UCSD-AML1 (cell line): ENCODE measurements at regions not wholly inside any gene's neighbourhood (a gene's known extent, or its start where the extent isn't known, plus 50 kb on each side); places are given as distances from the start of the nearest gene placed in this dataset.
"Not testable (repeated sequence)": the region's sequence is repeated elsewhere in the genome, so short reads cannot be mapped to it uniquely, and the experiment has no call there.

Source experiments
- DNase-seq: peaks from one replicate; lab custom pipeline; 2025; ENCODE audit not compliant: unreplicated experiment; lab: John Stamatoyannopoulos, UW

DNA sequence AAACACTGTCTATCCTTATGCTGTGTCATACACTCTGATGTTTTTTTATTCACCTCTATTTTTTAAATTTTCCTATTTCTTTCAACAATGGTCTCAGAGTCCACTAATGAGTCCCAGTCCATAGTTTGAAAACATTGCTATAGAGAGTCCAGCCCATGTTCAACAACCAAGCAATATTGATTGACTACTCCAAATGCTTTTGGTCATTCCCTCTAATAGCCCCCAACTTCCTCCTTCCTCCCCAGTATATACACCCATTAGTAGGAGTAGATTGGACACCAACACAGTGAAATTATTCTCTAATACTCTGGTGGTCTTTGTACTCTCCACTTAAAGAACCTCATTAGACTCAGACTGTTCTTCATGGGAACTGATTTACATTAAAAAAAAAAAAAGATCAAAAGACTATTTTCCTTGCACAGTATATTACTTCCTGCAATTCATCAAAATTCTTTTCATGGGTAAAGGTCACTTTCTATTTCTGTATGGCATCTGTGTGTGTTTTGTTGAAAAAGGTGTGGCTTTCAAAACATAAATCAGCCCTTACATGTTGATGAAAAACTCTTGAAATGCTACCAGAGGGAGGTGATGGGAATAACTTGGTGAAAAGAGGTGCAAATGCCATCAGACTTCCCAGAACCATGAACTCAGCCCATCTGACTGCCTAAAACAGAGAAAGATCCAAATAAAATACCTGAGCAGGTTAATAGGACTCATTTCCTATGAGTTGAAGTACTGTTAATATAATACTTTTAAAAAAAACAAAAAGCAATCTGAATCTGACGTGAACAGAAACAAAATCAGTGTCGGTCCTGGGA, 250.3 kb upstream of the KLF3 start:
- DNase-seq, result no peak

DNA sequence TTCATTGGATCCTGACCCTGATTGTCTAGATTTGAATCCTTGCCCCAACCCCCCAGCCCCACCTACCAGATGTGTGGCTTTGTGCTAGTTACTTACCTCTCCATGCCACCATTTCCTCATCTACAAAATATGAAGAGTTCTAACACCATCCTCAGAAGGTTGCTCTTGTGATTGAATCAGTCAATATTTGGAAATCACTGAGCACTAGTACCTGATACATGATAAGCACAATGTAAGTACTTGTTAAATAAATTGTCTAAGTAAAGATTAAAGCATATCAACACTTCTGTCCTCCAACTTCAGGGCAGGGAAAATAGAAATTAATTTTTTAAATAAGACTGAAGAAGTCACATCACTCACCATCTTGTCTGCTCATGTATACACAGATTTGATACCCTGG, 249.6 kb upstream of the KLF3 start:
- DNase-seq, result no peak

DNA sequence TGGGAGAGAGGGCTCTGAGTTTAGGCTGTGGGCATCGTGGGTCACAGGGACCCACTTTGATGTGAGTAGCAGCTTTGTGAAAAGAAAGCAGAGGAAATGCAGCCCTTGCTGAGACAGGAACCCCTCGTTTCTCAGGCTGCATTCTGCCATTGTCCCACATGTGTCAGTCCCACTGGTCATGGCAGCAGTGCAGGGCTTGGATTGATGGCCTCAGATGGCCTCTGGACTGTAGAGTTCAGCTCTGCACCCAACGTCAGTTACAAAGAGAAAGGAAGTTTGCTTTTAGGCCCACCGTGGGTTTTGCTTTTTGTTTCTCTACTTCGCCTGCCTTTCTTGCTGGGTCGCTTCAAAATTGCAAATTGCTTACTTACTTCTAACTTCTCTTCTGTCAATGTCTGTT, 248.3 kb upstream of the KLF3 start:
- DNase-seq, result no peak

DNA sequence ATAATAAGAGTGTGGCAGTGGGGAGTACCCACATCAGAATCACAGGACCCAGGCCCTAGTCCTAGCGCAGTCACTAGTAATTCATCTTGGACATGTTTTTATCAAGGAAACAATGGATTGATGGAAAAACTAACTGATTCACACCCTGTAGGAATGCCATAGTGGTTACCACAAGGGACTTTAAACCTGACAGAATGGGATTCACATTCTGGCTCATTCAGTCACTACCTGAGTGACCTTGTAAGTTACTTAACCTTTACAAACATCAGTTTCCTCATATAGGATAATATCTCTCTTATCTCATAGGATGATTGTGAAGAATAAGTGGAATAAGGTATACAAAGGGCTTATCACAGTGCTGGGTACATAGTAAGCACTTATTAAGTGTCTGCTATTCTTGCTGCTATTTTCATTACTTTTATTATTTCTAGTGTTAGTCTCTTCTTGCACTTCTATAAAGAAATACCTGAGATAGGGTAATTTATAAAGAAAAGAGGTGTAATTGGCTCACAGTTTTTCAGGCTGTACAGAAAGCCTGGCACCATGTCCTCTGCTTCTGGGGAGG, 247.5 kb upstream of the KLF3 start:
- DNase-seq, result no peak

DNA sequence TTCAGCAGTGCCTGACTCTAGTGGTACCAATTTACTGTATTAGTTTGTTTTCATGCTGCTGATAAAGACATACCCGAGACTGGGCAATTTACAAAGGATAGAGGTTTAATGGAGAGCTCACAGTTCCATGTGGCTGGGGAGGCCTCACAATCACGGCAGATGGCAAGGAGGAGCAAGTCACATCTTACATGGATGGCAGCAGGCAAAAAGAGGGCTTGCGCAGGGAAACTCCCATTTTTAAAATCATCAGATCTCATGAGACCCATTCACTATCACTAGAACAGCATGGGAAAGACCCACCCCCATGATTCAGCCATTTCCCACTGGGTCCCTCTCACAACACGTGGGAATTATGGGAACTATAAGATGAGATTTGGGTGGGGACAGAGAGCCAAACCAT, 243.7 kb upstream of the KLF3 start:
- not testable (repeated sequence) for DNase-seq

DNA sequence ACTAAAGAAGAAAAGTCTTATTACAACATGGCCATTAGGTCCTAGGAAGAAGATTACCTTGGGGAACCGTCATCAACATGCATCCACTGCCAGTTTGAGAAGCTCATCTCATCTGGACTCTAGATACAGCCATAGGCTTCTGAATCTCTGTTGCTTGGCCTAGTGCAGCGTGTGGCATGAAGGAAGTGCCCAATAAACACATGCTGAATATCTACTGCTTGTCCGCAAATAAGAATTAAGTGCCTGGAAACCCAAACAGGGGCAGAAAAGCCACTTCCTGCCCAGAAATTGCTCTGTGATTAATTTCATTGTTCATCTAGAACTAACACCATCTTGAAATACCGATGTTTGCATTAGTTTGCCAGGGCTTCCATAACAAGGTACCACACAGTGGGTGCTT, 241.1 kb upstream of the KLF3 start:
- no peak for DNase-seq

DNA sequence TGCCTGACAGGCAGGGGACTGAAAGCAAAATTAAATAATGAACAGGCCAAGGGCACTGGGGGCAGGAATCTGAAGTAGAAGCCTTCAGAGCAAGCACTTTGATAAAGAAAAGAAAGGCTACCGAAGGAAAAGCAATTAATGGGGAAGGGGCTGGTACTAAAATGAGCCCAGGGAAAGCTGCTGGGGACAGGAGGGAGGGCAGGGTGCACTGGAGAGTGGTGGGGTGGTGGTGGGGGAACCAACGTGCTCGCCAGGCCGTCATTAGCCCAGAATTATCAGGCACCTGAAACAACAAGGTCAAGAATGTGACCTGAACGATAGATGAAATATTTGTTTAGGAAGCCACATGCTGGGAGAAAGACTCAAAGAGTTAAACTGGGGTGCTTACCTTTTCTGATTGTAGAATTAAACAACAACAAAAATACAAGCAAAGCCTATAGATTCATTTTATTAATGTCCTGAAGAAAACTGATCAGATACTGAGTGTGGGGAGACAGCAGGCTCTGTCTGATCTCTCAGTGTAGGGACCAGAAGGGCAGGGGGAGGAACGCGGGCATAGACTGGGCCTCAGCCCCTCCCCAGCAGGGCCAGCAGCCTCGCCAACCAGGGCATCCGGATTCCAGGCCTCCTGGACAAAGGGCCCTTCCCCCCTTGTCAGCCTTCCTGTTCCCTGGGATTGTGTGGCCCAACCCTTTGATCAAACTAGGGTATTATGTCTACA, 239.7 kb upstream of the KLF3 start:
- DNase-seq, result no peak

DNA sequence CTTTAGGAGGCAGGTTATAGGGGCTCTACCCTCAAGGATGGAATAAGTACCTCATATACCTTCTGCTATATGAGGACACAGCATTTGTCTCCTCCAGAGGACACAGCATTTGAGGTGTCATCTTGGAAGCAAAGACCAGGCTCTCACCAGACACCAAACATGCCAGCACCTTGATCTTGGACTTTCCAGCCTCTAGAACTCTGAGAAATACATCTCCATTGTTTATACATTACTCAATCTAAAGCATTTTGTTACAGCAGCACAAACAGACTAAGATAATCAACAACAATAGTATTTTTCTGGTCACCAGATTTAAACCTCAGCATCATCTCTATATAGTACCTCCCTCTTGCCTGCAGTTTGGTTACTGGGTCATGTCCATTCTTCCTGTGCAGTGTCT, 237.5 kb upstream of the KLF3 start:
- DNase-seq, result no peak

DNA sequence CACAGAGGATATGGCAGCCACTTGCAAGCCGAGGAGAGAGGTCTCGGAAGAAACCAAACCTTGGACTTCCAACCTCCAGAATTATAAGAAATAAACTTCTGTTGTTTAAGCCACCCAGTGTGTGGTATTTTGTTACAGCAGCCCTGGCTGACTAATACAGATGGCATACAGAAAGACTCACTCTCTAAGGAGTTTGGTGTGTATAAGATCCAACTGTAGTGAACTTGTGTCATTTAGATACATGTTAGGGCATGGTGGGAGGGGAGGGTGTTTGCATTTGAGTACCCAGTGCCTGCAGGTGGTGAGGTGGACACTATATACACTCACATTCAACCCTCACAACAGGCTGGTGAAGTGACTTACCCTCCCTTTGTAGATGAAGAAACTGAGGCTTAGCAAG, 233.2 kb upstream of the KLF3 start:
- no peak for DNase-seq

DNA sequence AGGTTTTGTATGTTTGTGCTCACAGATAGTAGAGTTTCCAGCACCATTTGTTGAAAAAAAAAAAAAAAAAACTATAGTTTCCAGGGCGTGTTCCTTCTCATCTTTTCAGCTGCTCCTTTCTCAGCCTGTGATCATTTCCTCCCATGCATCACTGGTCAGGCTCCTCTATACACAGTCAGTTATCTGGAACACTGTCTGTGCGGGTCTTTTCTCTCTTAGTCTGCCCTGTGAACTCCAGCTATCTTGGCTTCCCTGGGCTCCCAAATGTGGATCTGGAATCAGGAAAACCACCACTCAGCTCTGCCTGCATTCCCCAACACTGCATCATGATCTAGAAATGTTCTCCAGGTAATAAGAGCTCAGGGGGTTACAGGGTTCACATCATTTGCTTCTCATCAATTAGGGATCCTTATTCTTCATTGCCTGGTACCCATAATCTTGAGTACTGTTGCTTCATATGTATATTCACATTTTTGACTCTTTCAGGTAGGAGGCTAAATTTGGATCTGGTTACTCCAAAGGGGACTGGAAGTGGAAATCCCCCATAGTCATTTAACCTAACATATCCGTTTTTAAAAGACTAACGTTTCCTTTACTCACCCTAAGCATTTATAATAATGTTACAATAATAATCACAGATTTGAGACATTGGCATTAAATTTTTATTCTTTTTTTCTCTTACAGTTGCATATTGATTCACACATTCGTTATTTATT, 221.8 kb upstream of the KLF3 start:
- no peak for DNase-seq

DNA sequence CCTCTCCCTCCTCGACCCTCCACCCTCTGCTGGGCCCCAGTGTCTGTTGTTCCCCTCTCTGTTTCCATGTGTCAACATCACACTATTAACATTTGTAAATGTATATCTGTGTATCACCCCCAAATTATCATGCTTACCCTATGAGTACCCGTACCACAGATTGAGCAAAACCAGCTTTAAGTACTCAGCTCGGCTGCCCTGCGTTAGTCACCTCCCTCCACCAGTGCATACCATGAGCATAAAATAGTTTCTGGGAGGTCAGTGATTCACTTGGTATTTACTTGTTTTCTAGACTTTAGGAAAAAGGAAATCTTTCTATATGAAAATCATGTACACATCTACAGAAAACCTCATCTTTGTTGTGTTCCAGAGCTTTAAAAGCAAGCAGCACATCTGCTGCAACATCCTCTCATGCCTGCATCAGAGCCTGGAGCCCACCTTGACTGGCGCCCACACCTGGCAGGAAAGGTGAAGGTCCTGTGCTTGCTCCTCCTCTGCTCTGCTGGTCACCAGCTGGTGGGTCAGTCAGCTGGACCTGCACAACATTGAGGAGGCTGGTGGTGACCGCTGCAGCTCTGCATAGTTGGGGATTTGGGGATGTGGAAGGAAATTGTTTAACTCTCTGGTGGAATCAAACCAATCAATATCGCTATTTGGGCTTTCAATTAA, 214.4 kb upstream of the KLF3 start:
- DNase-seq, result no peak

DNA sequence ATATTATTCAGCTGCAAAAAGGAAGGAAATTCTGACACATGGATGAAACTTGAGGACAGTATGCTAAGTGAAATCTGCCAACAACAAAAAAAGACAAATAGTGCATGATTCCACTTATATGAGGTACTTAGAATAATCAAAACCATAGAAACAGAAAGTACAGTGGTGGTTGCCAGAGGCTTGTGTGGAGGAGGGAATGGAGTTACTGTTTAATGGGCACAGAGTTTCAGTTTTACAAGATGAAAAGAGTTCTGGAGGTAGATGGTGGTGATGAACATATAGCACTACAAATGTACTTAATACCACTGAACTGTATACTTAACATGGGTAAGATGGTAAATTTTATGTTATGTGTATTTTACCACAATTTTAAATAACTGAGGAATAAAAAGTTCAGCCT, 212.0 kb upstream of the KLF3 start:
- DNase-seq, result no peak

DNA sequence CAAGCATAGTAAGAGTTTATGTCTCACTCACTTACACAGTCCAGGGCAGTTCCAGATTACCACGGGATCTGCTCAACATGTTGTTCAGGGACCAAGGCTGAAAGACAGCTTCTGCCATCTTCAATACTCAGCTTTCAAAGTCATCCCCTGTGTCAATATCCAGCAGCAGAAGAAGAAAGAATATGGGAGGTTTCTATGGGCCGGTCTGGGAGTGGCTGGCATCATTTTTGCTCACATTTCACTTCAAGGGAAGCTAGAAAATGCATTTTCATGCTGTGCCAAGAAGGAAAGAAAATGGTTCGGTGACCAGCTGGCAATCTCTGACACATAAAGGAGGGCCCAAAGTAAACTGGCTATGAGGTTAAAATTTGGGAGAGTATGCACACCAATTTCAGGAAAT, 211.5 kb upstream of the KLF3 start:
- DNase-seq, result no peak

DNA sequence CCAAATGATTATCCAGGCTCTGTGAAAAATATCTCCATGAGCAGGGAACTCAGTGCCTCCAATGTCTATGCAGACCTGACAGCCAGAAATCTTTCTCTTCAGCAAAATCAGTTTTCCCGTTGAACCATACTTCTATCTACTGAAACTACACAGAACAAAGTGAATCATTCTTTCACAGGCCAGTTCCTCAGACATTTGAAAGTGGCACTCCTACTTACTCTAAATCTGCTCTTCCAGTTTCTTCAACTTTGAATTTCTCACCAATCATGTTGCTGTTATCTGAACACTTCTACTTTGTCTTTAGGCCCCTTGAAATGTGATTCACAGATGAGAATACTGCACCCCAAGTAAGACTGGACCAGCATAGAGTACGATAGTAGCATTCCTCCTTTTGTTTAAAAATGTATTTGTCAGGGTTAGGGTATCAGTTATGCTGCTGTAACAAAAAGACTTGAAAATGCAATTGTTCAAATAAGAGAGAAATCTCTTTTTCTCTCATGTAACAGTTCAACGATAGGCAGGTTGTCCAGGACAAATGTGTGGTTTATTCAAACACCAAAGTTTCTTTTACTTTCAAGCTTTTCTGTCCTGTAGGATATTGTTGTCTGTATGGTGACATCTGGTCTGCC, 210.6 kb upstream of the KLF3 start:
- DNase-seq, result no peak

DNA sequence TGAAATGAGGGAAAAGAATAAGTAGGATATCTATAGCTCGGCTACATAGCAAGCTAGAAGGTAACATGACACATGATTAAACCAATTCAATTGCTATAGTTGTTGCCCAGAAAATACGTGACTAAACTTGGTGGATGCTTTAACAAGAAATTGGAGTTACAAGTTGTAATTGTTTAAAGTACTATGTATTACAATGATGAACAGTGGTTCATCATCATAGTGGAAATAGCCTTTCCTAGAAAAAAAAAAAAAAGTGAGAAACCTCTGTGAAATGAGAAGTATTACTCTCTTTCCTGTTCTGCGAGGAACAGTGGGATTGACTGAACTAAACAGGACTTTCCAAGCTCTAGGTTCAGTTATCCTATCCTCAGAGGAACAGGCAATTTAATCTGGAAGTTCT, 209.7 kb upstream of the KLF3 start:
- no peak for DNase-seq

DNA sequence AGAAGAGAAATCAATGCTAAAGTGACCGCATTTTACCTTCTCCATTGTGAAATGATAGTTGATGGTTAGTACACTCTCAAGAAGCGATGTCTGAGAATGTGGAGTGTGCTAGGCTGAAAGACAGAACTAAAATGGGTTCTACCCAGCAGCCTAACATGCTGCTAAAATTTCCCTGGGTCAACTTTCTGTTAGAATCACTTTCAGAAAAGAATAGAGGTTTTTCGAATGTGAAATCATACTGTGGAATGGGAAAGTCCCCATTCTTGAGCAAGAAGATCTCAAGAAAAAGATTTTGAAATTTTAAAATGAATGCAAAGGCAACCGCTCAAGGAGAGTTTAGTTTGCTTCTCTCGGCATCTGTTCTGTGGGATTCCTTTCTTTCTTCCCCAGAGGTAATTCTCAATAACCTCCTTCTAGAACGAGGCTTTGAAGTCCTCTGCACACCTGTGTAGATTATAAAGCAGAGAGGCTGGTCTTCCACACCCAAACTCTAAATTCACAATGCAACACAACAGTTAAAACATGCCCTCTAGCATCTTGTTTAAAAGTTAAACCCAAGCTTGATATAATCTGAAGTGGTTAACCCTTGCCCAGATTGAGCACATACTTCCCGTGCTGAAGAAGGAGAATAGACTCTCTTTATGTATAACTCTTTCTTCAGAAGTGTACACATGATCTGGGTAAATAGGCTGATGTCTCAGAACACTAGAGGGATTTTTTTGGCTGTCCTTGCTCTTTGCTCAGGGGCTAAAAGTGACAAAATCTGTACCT, 208.7 kb upstream of the KLF3 start:
- DNase-seq, result no peak

DNA sequence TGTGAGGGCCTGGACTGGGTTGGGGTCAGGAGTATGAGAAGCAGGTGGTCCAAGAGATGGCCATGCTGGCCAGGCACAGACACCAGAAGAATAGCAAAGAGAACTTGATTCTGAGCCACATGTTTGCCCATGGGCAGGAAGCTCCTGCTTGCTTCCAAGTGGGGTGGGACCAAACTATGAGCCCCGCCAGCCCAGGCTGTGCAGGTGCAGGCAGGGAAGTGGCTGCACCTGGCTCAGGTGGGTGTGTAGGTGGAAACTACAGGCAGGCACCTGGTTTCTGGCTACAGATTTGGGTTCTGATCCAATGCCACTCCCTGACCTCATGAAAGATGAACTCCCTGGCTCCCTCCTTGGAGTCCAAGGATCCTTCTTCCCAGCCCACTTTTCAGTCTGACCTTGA, 207.9 kb upstream of the KLF3 start:
- DNase-seq, result no peak

DNA sequence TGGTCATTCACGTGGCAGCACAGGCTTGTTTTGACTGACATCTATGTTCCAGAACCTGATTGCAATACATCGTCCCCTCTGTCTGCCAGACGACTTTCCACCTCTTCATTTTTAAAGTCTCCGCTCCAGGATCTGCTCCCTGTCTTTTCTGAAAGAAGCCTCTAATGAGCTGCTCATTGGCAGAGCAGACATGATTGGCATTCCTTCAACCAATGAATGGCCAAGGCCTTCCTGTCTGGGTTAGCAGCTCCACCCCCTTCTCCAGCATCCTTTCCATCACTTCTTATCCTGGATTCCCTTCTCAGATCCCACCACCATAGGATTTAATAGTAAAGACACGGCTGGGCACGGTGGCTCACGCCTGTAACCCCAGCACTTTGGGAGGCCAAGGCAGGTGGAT, 202.7 kb upstream of the KLF3 start:
- no peak for DNase-seq

DNA sequence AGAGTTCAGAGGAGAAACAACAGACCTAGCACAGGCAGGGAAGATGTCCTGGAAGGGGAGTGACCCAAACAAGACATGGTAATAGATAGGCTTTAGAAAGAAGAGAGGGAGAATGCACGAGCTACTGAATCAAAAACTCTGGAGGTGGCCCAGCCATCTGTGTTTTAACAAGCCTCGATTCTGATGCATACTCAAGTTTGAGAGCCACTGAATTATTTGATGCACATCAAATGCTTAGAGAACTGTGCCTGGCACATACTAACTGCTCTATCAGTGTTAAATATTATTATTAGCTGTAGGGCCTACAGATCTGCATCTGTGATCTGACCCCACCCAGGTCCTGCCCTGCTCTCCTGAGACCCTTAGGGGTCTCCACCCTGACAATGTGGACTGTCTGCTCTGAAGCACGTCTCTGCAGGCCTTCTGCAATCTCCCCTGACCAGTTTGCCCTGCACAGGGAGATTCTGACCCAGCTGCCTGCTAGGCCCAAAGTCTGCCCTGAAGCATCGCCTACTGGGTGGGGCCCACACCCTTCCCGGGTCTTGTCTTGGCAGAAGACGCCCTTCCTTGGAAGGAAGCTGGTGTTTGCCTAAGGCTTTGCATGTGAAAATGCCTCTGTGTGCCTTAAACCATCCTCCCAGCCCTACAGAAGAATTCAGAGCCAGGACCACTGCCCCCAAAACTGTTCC, 201.5 kb upstream of the KLF3 start:
- DNase-seq, result no peak
